Loucy (cell line): ENCODE measurements at regions not wholly inside any gene's neighbourhood (a gene's known extent, or its start where the extent isn't known, plus 50 kb on each side); places are given as distances from the start of the nearest gene placed in this dataset.
"Not testable (repeated sequence)": the region's sequence is repeated elsewhere in the genome, so short reads cannot be mapped to it uniquely, and the experiment has no call there.

ENCODE experiments used
- H2AFZ ChIP-seq: fragments of 200-600 bp; sonication (generic); 2 replicates; pipeline ENCODE4 v1.6.0; 2016; ENCODE audit warnings: antibody characterized with exemption, mild to moderate bottlenecking, low read length, moderate library complexity
- H3F3A ChIP-seq: fragments of 200-600 bp; 2 replicates; pipeline ENCODE4 v1.6.0; 2016; ENCODE audit warnings: antibody characterized with exemption, low read depth, mild to moderate bottlenecking
- H3K27me3 ChIP-seq: fragments of 200-600 bp; sonication (generic); 2 replicates; pipeline ENCODE4 v1.6.1; 2014; ENCODE audit warnings: low read length, mild to moderate bottlenecking; ENCODE audit not compliant: insufficient read depth, poor library complexity, severe bottlenecking
- H3K36me3 ChIP-seq: fragments of 200-600 bp; sonication (generic); 2 replicates; pipeline ENCODE4 v1.6.1; 2016; ENCODE audit warnings: low read length; ENCODE audit not compliant: insufficient read depth
- H3K4me1 ChIP-seq: fragments of 200-600 bp; sonication (generic); 2 replicates; pipeline ENCODE4 v1.5.1; 2014; ENCODE audit warnings: low read length, mild to moderate bottlenecking; ENCODE audit not compliant: insufficient read depth, poor library complexity, severe bottlenecking
- H3K4me2 ChIP-seq: fragments of 200-600 bp; sonication (generic); 2 replicates; pipeline ENCODE4 v1.6.0; 2014; ENCODE audit warnings: antibody characterized with exemption, low read length, low read depth, mild to moderate bottlenecking; ENCODE audit not compliant: poor library complexity, severe bottlenecking
- H3K4me3 ChIP-seq: fragments of 200-600 bp; sonication (generic); 2 replicates; pipeline ENCODE4 v1.5.1; 2014; ENCODE audit warnings: low read length, mild to moderate bottlenecking, mixed read lengths; ENCODE audit not compliant: poor library complexity, severe bottlenecking
- H3K79me2 ChIP-seq: fragments of 200-600 bp; sonication (generic); 2 replicates; pipeline ENCODE4 v1.6.1; 2014; ENCODE audit warnings: low read length; ENCODE audit not compliant: insufficient read depth
- H3K9ac ChIP-seq: fragments of 200-600 bp; sonication (generic); 2 replicates; pipeline ENCODE4 v1.6.0; 2014; ENCODE audit warnings: mild to moderate bottlenecking, low read depth, low read length, moderate library complexity; ENCODE audit not compliant: poor library complexity, severe bottlenecking
- H3K9me2 ChIP-seq: fragments of 200-600 bp; sonication (generic); replicated peaks from 2 replicates; pipeline ENCODE4 v1.6.1; 2016; ENCODE audit warnings: low read depth, low read length, mixed read lengths
- H3K9me3 ChIP-seq: fragments of 200-600 bp; sonication (generic); 2 replicates; pipeline ENCODE4 v1.6.1; 2014; ENCODE audit warnings: mild to moderate bottlenecking, antibody characterized with exemption, low read length, low read depth; ENCODE audit not compliant: insufficient read depth
- H4K20me1 ChIP-seq: fragments of 200-600 bp; sonication (generic); 2 replicates; pipeline ENCODE4 v1.6.0; 2014; ENCODE audit warnings: antibody characterized with exemption, low read length, mild to moderate bottlenecking; ENCODE audit not compliant: insufficient read depth, poor library complexity, severe bottlenecking
- CTCF ChIP-seq: fragments of 200-600 bp; sonication (generic); conservative IDR thresholded peaks from 2 replicates; pipeline ENCODE4 v1.5.1; 2014; ENCODE audit warnings: mild to moderate bottlenecking, antibody characterized with exemption, low read length

GRCh38 chr2:131858197-131858596 is 303.6 kb downstream of the ANKRD30BL start:
- not testable (repeated sequence) for H3K9me3 ChIP-seq, H3K4me1 ChIP-seq, H3K4me2 ChIP-seq, H3K9ac ChIP-seq, H3K27me3 ChIP-seq, H3K36me3 ChIP-seq, H3K9me2 ChIP-seq, H3K4me3 ChIP-seq, H4K20me1 ChIP-seq, H2AFZ ChIP-seq, H3K79me2 ChIP-seq, H3F3A ChIP-seq
- peak; percentile 34 for TF ChIP-seq CTCF
